Left kidney (tissue), 1 donor: ENCODE measurements at regions not wholly inside any gene's neighbourhood (a gene's known extent, or its start where the extent isn't known, plus 50 kb on each side); places are given as distances from the start of the nearest gene placed in this dataset.
"Not testable (repeated sequence)": the region's sequence is repeated elsewhere in the genome, so short reads cannot be mapped to it uniquely, and the experiment has no call there.

ENCODE experiments used
- DNase-seq: peaks from one replicate; pipeline ENCODE4 v3.0.0-alpha.2; 2013

- no peak for DNase-seq
Measured at GRCh38 chr1:4066860-4067599, 167.0 kb upstream of the C1orf174 start.

GRCh38 chr1:4068076-4068475, 168.0 kb upstream of the C1orf174 start:
- no peak for DNase-seq

DNA sequence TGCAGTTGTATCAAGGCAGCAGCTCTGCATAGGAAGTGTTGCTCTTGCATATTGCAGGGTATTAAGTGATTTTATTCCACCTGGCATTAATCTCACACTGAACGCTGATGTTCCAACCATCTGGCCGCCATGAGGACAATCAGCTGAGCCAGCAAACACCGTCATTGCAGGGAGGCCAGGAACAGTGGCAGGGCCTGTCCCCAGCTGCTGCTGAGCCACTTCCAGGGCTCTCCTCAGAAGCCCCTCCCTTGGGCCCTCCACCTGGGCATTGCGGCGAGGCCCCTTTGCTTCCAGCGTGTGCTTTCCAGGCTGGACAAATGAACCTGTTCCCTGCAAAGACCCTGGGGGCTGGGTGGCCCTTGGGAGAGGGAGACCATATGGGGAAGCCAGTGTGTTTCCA, 171.6 kb upstream of the C1orf174 start:
- DNase-seq = no peak

GRCh38 chr1:4072481-4073153, 172.5 kb upstream of the C1orf174 start:
- DNase-seq = no peak

- no peak for DNase-seq
Measured at GRCh38 chr1:4075436-4076225, 175.6 kb upstream of the C1orf174 start.

DNA sequence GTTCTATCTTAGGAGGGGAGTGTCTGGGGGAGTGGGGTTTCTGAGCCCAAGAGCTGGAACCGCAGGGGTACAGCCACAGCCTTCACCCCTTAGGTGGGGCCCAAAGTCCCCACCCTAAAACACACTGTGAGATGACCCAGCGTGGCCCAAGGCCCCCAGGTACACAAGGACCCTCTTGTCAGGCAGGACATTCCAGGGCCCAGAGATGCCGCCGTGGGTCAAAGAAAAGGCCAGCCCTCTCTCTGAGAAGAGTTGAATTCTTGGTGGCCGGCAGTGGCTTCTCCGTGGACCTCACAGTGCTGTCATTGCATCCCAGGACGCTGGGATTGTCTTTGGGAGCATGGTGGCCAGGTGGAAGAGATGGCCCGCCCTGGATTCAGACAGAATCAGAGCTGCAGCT, 176.3 kb upstream of the C1orf174 start:
- DNase-seq = no peak

DNA sequence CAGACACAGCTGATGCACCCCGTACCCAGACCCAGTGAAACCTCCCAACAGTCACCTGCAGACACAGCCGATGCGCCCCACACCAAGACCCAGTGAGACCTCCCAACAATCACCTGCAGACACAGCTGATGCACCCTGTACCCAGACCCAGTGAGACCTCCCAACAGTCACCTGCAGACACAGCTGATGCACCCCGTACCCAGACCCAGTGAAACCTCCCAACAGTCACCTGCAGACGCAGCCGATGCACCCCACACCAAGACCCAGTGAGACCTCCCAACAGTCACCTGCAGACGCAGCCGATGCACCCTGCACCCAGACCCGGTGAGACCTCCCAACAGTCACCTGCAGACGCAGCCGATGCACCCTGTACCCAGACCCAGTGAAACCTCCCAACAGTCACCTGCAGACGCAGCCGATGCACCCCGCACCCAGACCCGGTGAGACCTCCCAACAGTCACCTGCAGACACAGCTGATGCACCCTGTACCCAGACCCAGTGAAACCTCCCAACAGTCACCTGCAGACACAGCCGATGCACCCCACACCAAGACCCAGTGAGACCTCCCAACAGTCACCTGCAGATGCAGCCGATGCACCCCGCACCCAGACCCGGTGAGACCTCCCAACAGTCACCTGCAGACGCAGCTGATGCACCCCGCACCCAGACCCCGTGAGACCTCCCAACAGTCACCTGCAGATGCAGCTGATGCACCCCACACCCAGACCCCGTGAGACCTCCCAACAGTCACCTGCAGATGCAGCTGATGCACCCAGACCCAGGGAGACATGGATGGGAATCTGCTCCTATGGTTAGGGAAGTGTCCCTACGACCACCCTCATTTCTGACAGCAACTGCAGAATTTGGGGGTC, 178.3 kb upstream of the C1orf174 start:
- not testable (repeated sequence) for DNase-seq

DNA sequence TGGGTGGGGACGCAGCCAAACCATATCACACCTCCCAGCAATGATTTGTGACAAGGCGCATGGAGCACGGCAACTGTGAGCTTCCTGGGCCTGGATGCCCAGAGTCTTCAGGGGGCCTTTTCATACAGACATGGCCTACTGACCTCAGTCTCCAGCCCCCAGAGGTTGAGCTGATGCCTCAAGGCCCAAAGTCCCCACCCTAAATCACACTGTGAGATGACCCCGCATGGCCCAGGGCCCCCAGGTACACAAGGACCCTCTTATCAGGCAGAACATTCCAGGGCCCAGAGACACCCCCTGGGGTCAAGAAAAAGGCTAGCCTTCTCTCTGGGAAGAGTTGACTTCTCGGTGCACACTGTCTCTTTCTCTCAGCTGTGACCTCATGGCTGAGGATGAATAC, 179.7 kb upstream of the C1orf174 start:
- no peak for DNase-seq

DNA sequence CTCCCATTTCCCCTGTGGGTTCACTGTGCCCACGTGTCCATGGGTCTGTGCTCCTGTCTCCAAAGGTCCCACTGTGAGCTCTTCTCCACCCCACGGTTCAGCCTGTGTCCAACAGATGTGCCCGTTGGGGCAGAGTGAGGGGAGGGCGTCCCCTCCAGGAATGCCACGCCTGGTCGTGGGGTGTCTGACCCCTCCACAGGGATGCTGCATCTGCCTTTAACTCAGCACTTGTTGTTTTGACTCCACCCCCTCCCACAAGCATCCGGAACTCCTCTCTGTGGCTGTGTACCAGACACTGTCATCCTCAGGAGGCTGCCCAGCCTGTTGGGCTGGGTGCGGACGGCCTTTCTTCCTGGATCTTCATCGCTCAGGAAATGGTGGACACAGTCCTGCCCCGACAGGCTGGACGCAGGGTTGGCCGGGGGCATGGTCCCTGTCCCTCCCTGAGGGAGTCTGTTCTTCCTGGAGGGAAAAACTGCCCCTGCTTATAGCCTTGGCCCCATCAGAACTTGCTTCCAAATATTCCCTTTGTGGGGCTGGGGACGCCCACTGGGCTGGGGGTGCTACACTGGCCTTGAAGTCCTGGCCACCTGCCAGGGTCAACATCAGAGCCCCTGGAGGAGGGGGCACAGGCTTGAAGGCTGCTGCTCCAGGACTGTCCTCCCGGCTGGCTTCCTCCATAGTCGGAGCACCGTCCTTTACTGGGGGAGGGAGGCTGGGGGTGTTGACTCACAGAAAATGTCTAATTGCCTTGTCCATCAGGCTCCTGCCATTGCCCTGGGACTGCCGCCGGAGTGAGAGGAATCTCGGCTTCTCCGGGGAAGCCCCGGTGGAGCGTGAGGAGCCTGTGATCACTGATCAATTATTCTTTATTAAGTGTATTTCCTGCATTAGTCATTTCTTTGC, 182.0 kb upstream of the C1orf174 start:
- DNase-seq = no peak

- no peak for DNase-seq
Measured at GRCh38 chr1:4083231-4084047, 183.4 kb upstream of the C1orf174 start.

- no peak for DNase-seq
Measured at GRCh38 chr1:4084048-4084431, 184.0 kb upstream of the C1orf174 start.

DNA sequence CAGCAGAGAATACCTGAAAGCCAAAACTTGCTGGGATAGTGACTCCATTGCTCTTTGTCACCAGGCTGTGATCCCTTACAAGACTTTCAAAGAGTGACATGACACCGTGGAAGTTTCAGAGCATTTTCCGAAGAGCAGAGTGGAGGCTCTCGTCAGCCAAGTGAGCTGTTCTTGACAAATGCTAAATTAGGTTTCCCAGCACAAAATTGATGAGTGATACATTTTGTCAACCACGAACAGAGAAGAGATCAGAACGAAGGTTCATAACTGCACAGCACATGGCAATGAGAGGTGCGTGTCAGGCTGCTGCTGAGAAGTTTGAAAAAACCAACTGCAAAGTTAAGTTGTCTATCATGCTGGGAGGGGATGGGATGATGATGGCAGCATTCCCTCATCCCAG, 184.4 kb upstream of the C1orf174 start:
- DNase-seq = no peak

GRCh38 chr1:4084896-4085295, 184.8 kb upstream of the C1orf174 start:
- no peak for DNase-seq

DNA sequence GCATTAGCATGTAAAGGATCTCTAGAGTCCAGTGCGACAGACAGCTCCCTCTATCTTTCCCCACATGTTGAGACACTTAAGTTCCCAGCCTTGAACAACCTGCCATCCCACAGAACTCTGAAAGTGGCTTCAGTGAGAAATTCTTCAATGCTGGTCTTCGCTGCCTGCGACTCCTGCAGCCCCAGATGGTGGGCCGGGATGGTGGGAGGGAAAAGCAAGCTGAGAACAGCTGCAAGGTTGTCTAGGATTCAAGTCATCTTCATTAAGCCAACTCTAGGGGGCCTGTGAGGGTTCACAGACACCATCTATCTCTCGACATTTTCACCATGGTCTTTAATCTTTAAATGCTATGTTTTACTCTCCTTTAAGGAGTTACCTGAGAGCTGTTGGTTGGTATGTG, 185.5 kb upstream of the C1orf174 start:
- no peak for DNase-seq

DNA sequence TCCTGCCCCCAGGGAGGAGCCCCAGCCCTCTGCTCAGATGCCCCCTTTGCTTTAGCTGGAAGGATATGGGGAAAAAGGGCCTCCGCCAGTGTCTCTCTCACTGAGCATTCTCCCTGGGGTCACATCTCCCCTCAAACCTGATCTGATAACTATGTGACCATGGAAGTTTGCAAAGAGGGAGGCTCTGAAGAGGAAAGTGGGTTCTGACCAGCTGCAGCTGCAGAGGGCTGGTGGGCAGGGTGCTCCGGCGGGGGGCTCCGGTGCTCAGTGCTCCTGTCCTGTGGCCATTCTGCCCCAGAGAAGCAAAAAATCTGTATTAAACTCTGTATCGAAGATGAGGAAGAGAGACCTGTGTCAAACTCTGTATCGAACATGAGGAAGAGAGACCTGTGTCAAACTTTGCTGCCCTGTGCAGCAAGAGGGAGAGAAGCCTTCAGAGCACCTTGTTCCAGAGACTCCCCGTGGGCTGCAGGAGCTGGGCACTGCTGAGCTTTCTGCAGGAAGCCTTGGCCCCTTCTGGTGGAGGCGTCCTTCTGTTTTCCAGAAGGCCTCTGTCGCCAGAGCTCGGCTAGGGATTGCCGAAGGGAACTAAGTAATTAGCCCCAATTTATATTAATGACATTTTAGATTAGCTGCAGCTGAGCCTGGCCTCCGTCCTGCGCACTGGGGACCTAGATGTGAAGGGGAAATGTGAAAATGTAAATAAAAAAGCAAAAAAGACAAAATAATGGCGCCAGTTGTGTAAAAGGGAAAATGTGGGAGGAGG, 186.2 kb upstream of the C1orf174 start:
- no peak for DNase-seq

- DNase-seq = no peak
Measured at GRCh38 chr1:4086921-4087320, 186.8 kb upstream of the C1orf174 start.

GRCh38 chr1:4087530-4088420, 187.7 kb upstream of the C1orf174 start:
- no peak for DNase-seq

GRCh38 chr1:4088676-4089075, 188.6 kb upstream of the C1orf174 start:
- DNase-seq = no peak
